H1 (cell line): ENCODE measurements at regions not wholly inside any gene's neighbourhood (a gene's known extent, or its start where the extent isn't known, plus 50 kb on each side); places are given as distances from the start of the nearest gene placed in this dataset.

Experiments used
- CTCF ChIA-PET: fragments of 300-600 bp; sonication (Branson Sonifier 250); formaldehyde crosslinking; loops from one replicate; lab custom pipeline; 2021; ENCODE audit not compliant: partially characterized antibody; lab: Charles Lee
- POLR2A ChIA-PET: fragments of 300-600 bp; sonication (Branson Sonifier 250); formaldehyde crosslinking; loops from one replicate; lab custom pipeline; 2021; ENCODE audit warnings: inconsistent platforms; ENCODE audit not compliant: partially characterized antibody; lab: Charles Lee
- DNase-seq, 2 experiments: peaks; one replicate each; pipeline versions ENCODE4 v3.0.0 to v3.0.0-alpha.2; 2010 to 2022; ENCODE audit warnings: low spot score in 2 of 2, low read depth in 1 of 2, mixed read lengths in 1 of 2
- FAIRE-seq: peaks from 2 replicates; lab custom pipeline; 2011; peaks lifted over from hg19 to GRCh38; lab: Jason Lieb, UNC
- H2AFZ ChIP-seq: 2 replicates; pipeline ENCODE4 v1.8.1; 2012; ENCODE audit warnings: low read length, inconsistent platforms
- H2AK5ac ChIP-seq: 2 replicates; pipeline ENCODE4 v1.6.1; 2013; ENCODE audit warnings: low read depth, low read length
- H2BK120ac ChIP-seq: replicated peaks from 2 replicates; pipeline ENCODE3; 2013; ENCODE audit warnings: low read depth, low read length, inconsistent platforms
- H2BK12ac ChIP-seq: 2 replicates; pipeline ENCODE4 v1.6.1; 2013; ENCODE audit warnings: low read depth, low read length
- H2BK15ac ChIP-seq: 2 replicates; pipeline ENCODE4 v1.6.1; 2013; ENCODE audit warnings: low read length
- H2BK20ac ChIP-seq: 2 replicates; pipeline ENCODE4 v1.6.1; 2013; ENCODE audit warnings: low read length
- H2BK5ac ChIP-seq: 2 replicates; pipeline ENCODE4 v1.6.1; 2013; ENCODE audit warnings: low read depth, low read length
- H3K14ac ChIP-seq: 2 replicates; pipeline ENCODE4 v1.6.1; 2013; ENCODE audit warnings: inconsistent platforms; ENCODE audit not compliant: insufficient read length
- H3K18ac ChIP-seq: 2 replicates; pipeline ENCODE4 v1.6.1; 2013; ENCODE audit warnings: low read length; ENCODE audit errors: extremely low read depth
- H3K23ac ChIP-seq: 2 replicates; pipeline ENCODE4 v1.6.1; 2013; ENCODE audit warnings: inconsistent platforms; ENCODE audit not compliant: insufficient read length
- H3K23me2 ChIP-seq: 2 replicates; pipeline ENCODE4 v1.6.1; 2013; ENCODE audit warnings: low read depth, low read length
- H3K27ac ChIP-seq: 2 replicates; pipeline ENCODE4 v1.6.1; 2011; ENCODE audit warnings: low read depth, low read length, inconsistent platforms
- H3K27me3 ChIP-seq, 4 experiments: replicated peaks in 1 of 4; 1 replicate in 1 of 4; 2 replicates in 3 of 4; pipeline versions ENCODE4 v1.6.1 to v1.8.1; 2011 to 2013; ENCODE audit warnings: low read length in 3 of 4, mild to moderate bottlenecking in 3 of 4, inconsistent platforms in 2 of 4, mixed read lengths in 2 of 4, moderate library complexity in 1 of 4; ENCODE audit not compliant: control insufficient read depth in 3 of 4, insufficient read depth in 3 of 4; ENCODE audit errors: extremely low read depth in 1 of 4
- H3K36me3 ChIP-seq, 4 experiments: 2 replicates each; pipeline versions ENCODE4 v1.6.1 to v1.8.1; 2011 to 2013; ENCODE audit warnings: mild to moderate bottlenecking in 4 of 4, low read length in 3 of 4, moderate library complexity in 2 of 4, control low read depth in 1 of 4, inconsistent platforms in 1 of 4; ENCODE audit not compliant: insufficient read depth in 4 of 4, control insufficient read depth in 2 of 4
- H3K4ac ChIP-seq: replicated peaks from 2 replicates; pipeline ENCODE3; 2013; ENCODE audit warnings: low read length, low read depth, mixed read lengths, inconsistent platforms; ENCODE audit not compliant: insufficient read length
- H3K4me1 ChIP-seq, 4 experiments: replicated peaks in 1 of 4; 1 replicate in 1 of 4; 2 replicates in 3 of 4; pipeline versions ENCODE4 v1.6.1 to v1.8.1; 2011 to 2013; ENCODE audit warnings: low read length in 3 of 4, inconsistent platforms in 2 of 4, mixed read lengths in 1 of 4; ENCODE audit not compliant: insufficient read depth in 4 of 4, control insufficient read depth in 3 of 4
- H3K4me2 ChIP-seq, 2 experiments: 2 replicates each; pipeline versions ENCODE4 v1.6.1 to v1.8.1; 2011 to 2013; ENCODE audit warnings: low read depth in 2 of 2, low read length in 2 of 2, control low read depth in 1 of 2, inconsistent platforms in 1 of 2, mild to moderate bottlenecking in 1 of 2; ENCODE audit not compliant: insufficient read depth in 1 of 2
- H3K4me3 ChIP-seq, 4 experiments: fragments of 200-600, 300-600 bp in 1 of 4; sonication (generic), shearing (Covaris generic), sonication (Bioruptor Twin) in 1 of 4; 2 replicates each; pipeline versions ENCODE4 v1.5.1 to v1.8.1; 2011 to 2016; ENCODE audit warnings: low read length in 4 of 4, low read depth in 3 of 4, control low read depth in 2 of 4, inconsistent platforms in 2 of 4, mild to moderate bottlenecking in 2 of 4, mixed read lengths in 1 of 4, moderate library complexity in 1 of 4; ENCODE audit not compliant: insufficient read depth in 2 of 4; ENCODE audit errors: extremely low read depth in 1 of 4
- H3K56ac ChIP-seq: replicated peaks from 2 replicates; pipeline ENCODE3; 2013; ENCODE audit warnings: low read depth, mild to moderate bottlenecking, mixed read lengths, low read length, inconsistent platforms; ENCODE audit not compliant: insufficient read length
- H3K79me1 ChIP-seq: 2 replicates; pipeline ENCODE4 v1.6.1; 2013; ENCODE audit warnings: low read depth, low read length, control low read depth
- H3K79me2 ChIP-seq, 2 experiments: 2 replicates each; pipeline versions ENCODE4 v1.6.1 to v1.8.1; 2012 to 2013; ENCODE audit warnings: low read length in 2 of 2, mild to moderate bottlenecking in 2 of 2, inconsistent platforms in 1 of 2; ENCODE audit not compliant: insufficient read depth in 2 of 2, control insufficient read depth in 1 of 2
- H3K9ac ChIP-seq, 4 experiments: replicated peaks in 1 of 4; 1 replicate in 1 of 4; 2 replicates in 3 of 4; pipeline versions ENCODE4 v1.6.1 to v1.8.1; 2011 to 2013; ENCODE audit warnings: low read depth in 3 of 4, low read length in 3 of 4, control low read depth in 2 of 4, mild to moderate bottlenecking in 2 of 4, moderate library complexity in 2 of 4, inconsistent platforms in 1 of 4; ENCODE audit errors: extremely low read depth in 1 of 4
- H3K9me3 ChIP-seq, 2 experiments: 2 replicates each; pipeline versions ENCODE4 v1.6.1 to v1.8.1; 2012 to 2013; ENCODE audit warnings: mild to moderate bottlenecking in 2 of 2, moderate library complexity in 2 of 2, control low read depth in 1 of 2, inconsistent platforms in 1 of 2, low read depth in 1 of 2, low read length in 1 of 2, mixed read lengths in 1 of 2; ENCODE audit not compliant: insufficient read depth in 2 of 2
- H4K20me1 ChIP-seq, 2 experiments: replicated peaks in 1 of 2; 2 replicates each; pipeline versions ENCODE3 to v1.8.1; 2011 to 2013; ENCODE audit warnings: inconsistent platforms in 2 of 2, low read length in 2 of 2, mild to moderate bottlenecking in 1 of 2; ENCODE audit not compliant: insufficient read depth in 2 of 2, control insufficient read depth in 1 of 2
- H4K5ac ChIP-seq: 2 replicates; pipeline ENCODE4 v1.6.1; 2013; ENCODE audit warnings: low read length, low read depth, mixed read lengths, inconsistent platforms; ENCODE audit not compliant: insufficient read length
- H4K8ac ChIP-seq: 2 replicates; pipeline ENCODE4 v1.8.0; 2013; ENCODE audit warnings: mild to moderate bottlenecking, moderate library complexity, low read length, inconsistent platforms; ENCODE audit not compliant: insufficient read depth; ENCODE audit errors: extremely low read depth
- H4K91ac ChIP-seq: replicated peaks from 2 replicates; pipeline ENCODE3; 2013; ENCODE audit warnings: low read length, mixed read lengths, inconsistent platforms; ENCODE audit not compliant: insufficient read length
- ASH2L ChIP-seq: fragments of 200-600, 300-600 bp; sonication (generic); IDR thresholded peaks from one replicate; pipeline ENCODE4 v1.7.1; 2017; ENCODE audit warnings: low read length
- E2F6 ChIP-seq: IDR thresholded peaks from 2 replicates; pipeline ENCODE4 v1.6.1; 2012; ENCODE audit warnings: inconsistent platforms
- JUND ChIP-seq: IDR thresholded peaks from 2 replicates; pipeline ENCODE4 v1.6.1; 2011; ENCODE audit warnings: mild to moderate bottlenecking, improper control_type of control experiment, low read length
- RAD21 ChIP-seq, 2 experiments: IDR thresholded peaks in 1 of 2; conservative IDR thresholded peaks in 1 of 2; 2 replicates each; pipeline ENCODE4 v1.6.1; 2011; ENCODE audit warnings: low read depth in 2 of 2, low read length in 2 of 2, improper control_type of control experiment in 1 of 2, inconsistent platforms in 1 of 2, mild to moderate bottlenecking in 1 of 2, moderate library complexity in 1 of 2
- SIX5 ChIP-seq: IDR thresholded peaks from 2 replicates; pipeline ENCODE4 v1.6.1; 2011; ENCODE audit warnings: mild to moderate bottlenecking, low read depth, low read length
- SP1 ChIP-seq: IDR thresholded peaks from 2 replicates; pipeline ENCODE4 v1.6.1; 2011; ENCODE audit warnings: low read depth, low read length
- TAF1 ChIP-seq: IDR thresholded peaks from 2 replicates; pipeline ENCODE4 v1.6.1; 2011; ENCODE audit warnings: mild to moderate bottlenecking, low read depth, low read length
- TEAD4 ChIP-seq: IDR thresholded peaks from 2 replicates; pipeline ENCODE4 v1.6.1; 2012; ENCODE audit warnings: low read depth, low read length, inconsistent platforms, mixed read lengths
- WGBS, 2 experiments: shearing (Covaris generic) in 1 of 2; methylation state at CpG; one replicate each; pipeline versions ENCODE4 v1.1.6 to v1.1.7; 2013 to 2015; ENCODE audit warnings: low lambda C conversion rate in 2 of 2, mixed read lengths in 2 of 2, inconsistent platforms in 1 of 2, low coverage in 1 of 2, missing lambda C conversion rate in 1 of 2; ENCODE audit not compliant: insufficient replicate concordance in 2 of 2, insufficient coverage in 1 of 2, insufficient read length in 1 of 2; ENCODE audit errors: extremely low coverage in 1 of 2, missing lambda C conversion rate in 1 of 2; 5-methylcytosine and 5-hydroxymethylcytosine counted together

DNA sequence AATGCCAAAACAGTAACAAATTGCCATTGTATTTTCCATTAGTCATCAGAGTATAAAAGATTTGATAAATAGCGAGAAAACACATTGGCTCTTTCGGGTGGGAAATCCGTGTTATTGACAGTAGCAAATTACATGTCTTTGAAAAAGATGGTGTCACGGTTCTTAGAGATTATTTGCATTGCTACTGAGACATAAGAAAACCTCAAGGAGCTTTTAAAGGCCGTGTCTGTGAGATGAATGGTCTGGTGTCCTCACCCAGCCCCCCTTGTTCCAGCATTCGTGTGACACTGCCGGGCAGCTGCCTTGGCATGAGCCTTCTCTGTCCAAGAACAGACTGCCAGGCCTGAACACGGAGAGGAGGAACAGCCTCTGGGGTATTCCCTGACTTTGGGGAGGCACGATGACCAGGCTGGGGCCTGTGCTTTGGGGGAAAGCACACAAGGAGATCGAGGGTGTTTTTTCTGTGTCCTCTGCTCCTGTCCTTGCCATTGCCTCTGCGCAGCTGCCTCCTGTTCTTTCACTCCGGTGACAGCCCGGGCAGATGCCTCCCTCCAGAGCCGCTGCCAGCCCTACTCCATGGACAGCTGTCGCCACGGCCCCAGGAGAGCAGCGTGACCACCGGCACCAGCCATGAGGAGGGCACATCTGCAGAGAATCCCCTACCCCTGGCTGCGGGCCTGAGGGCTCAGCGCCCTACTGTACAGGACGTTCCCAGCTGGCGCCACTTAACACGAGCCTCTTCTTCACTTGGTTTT lies 167.7 kb upstream of the CDYL start:
- Histone ChIP-seq H3K79me2 (no peaks in the 10 kb centered on the region), H3K36me3 (no peaks in the 10 kb centered on the region), H3K4me2 (no peak overlapping the region), H3K4ac (no peak overlapping the region), H2BK12ac (no peak overlapping the region), H4K20me1 (no peaks in the 10 kb centered on the region), H2BK120ac (no peak overlapping the region), H3K27me3 (no peaks in the 10 kb centered on the region), H3K18ac (no peak overlapping the region), H2BK20ac (no peak overlapping the region), H3K56ac (no peak overlapping the region), H4K91ac (no peak overlapping the region), H3K9me3 (no peaks in the 10 kb centered on the region), H3K9ac (no peak overlapping the region), H3K79me1 (no peaks in the 10 kb centered on the region), H4K5ac (no peak overlapping the region), H2AK5ac (no peak overlapping the region), H3K4me3 (no peak overlapping the region), H3K27ac (no peak overlapping the region), H3K23me2 (no peaks in the 10 kb centered on the region), H2BK15ac (no peak overlapping the region), H2BK5ac (no peak overlapping the region), H3K14ac (no peak overlapping the region), H3K23ac (no peak overlapping the region), H3K4me1 (no peaks in the 10 kb centered on the region), H2AFZ (no peak overlapping the region), H4K8ac (no peak overlapping the region)
- 88% methylated on average over 22 of the region's 23 CpGs; no CpG with 5 or more reads in 1 of the 2 experiments for WGBS, 2 experiments
- TF ChIP-seq SP1 (no peak), TAF1 (no peak), TEAD4 (no peak), SIX5 (no peak), JUND (no peak), E2F6 (no peak), RAD21 (IDR thresholded peaks at IDR 0.05 in 1 of 2, conservative IDR thresholded peaks at IDR 0.05 in 1 of 2; ENCODE audit: low read depth in 2 of 2, low read length in 2 of 2) (no peak), ASH2L (no peak)
- POLR2A ChIA-PET: no interaction called here
- no peak for DNase-seq
- no peak for FAIRE-seq
- CTCF ChIA-PET: no interaction called here
